ENCODE measurements at regions not wholly inside any gene's neighbourhood (a gene's known extent, or its start where the extent isn't known, plus 50 kb on each side); places are given as distances from the start of the nearest gene placed in this dataset.

DNA sequence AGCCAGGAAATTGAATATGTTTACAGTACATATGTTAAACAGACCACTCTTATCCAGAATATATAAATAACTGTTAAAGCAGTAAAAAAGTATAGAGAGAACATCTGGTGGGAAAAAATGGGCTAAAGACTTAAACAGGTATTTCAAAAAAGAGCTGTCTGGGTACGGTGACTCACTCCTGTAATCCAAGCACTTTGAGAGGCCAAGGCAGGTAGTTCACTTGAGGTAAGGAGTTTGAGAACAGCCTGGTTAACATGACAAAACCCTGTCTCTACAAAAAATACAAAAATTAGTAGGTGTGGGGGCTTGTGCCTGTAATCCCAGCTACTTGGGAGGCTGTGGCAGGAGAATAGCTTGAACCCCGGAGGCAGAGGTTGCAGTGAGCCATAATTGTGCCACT lies 171.4 kb upstream of the FSIP2 start:
- Histone ChIP-seq H3K27ac (ENCODE audit: low read depth, low read length, poor library complexity, severe bottlenecking) (no peak overlapping the region), H3K79me2 (ENCODE audit: insufficient read depth, low read depth, low read length) (no peaks in the 10 kb centered on the region), H3K4me2 (ENCODE audit: low read length) (no peak overlapping the region), H3K9me3 (ENCODE audit: low read length) (no peaks in the 10 kb centered on the region), H4K20me1 (ENCODE audit: insufficient read depth, low read length) (no peaks in the 10 kb centered on the region), H3K36me3 (ENCODE audit: insufficient read depth, low read length) (no peaks in the 10 kb centered on the region), H2AFZ (ENCODE audit: low read length) (no peak overlapping the region), H3K9me2 (ENCODE audit: insufficient read depth, low read length) (no peaks in the 10 kb centered on the region), H3K4me3 (ENCODE audit: low read depth, low read length, poor library complexity, severe bottlenecking) (no peak overlapping the region), H3K4me1 (ENCODE audit: insufficient read depth, low read length, poor library complexity, severe bottlenecking) (no peaks in the 10 kb centered on the region)
- intact Hi-C loops (cut with micrococcal nuclease; ENCODE audit: unreplicated experiment) = no loop called here
- POLR2A ChIA-PET = no interaction called here
- TF ChIP-seq EZH2phosphoT487 (IDR thresholded peaks at IDR 0.05; ENCODE audit: borderline replicate concordance, low read depth, low read length) (no peak), CTCF (conservative IDR thresholded peaks at IDR 0.05; ENCODE audit: low read length) (no peak)
- CTCF ChIA-PET (ENCODE audit: unreplicated experiment) = no interaction called here
- no peak for DNase-seq (ENCODE audit: low spot score)
- no TSS peak for BruUV-seq (replicated peaks)

- ChIA-PET POLR2A (no interaction called here), CTCF (ENCODE audit: unreplicated experiment) (no interaction called here)
- H2AFZ ChIP-seq (ENCODE audit: low read length) = no peak overlapping the region
- intact Hi-C loops (cut with micrococcal nuclease; ENCODE audit: unreplicated experiment) = no loop called here
- H3K4me2 ChIP-seq (ENCODE audit: low read length) = no peak overlapping the region
- H3K27ac ChIP-seq (ENCODE audit: low read depth, low read length, poor library complexity, severe bottlenecking) = no peak overlapping the region
- no peaks in the 10 kb centered on the region for H3K9me3 ChIP-seq (ENCODE audit: low read length)
- DNase-seq (ENCODE audit: low spot score) = no peak
- H3K4me1 ChIP-seq (ENCODE audit: insufficient read depth, low read length, poor library complexity, severe bottlenecking) = no peaks in the 10 kb centered on the region
- H4K20me1 ChIP-seq (ENCODE audit: insufficient read depth, low read length) = no peaks in the 10 kb centered on the region
- H3K9me2 ChIP-seq (ENCODE audit: insufficient read depth, low read length) = no peaks in the 10 kb centered on the region
- no peaks in the 10 kb centered on the region for H3K79me2 ChIP-seq (ENCODE audit: insufficient read depth, low read depth, low read length)
- no TSS peak for BruUV-seq (replicated peaks)
- no peaks in the 10 kb centered on the region for H3K36me3 ChIP-seq (ENCODE audit: insufficient read depth, low read length)
- no peak overlapping the region for H3K4me3 ChIP-seq (ENCODE audit: low read depth, low read length, poor library complexity, severe bottlenecking)
- no peak for TF ChIP-seq CTCF (conservative IDR thresholded peaks at IDR 0.05; ENCODE audit: low read length)
Measured at GRCh38 chr2:185567940-185568339, 170.7 kb upstream of the FSIP2 start.

- H3K4me3 ChIP-seq (ENCODE audit: low read depth, low read length, poor library complexity, severe bottlenecking) = no peak overlapping the region
- no peak overlapping the region for H3K4me2 ChIP-seq (ENCODE audit: low read length)
- BruUV-seq (replicated peaks) = no TSS peak
- CTCF ChIA-PET (ENCODE audit: unreplicated experiment) = no interaction called here
- H3K9me3 ChIP-seq (ENCODE audit: low read length) = no peaks in the 10 kb centered on the region
- H3K27ac ChIP-seq (ENCODE audit: low read depth, low read length, poor library complexity, severe bottlenecking) = no peak overlapping the region
- no peaks in the 10 kb centered on the region for H3K9me2 ChIP-seq (ENCODE audit: insufficient read depth, low read length)
- H3K79me2 ChIP-seq (ENCODE audit: insufficient read depth, low read depth, low read length) = no peaks in the 10 kb centered on the region
- intact Hi-C loops (cut with micrococcal nuclease; ENCODE audit: unreplicated experiment) = no loop called here
- no peaks in the 10 kb centered on the region for H3K4me1 ChIP-seq (ENCODE audit: insufficient read depth, low read length, poor library complexity, severe bottlenecking)
- POLR2A ChIA-PET = interaction anchor here (0.5 to 1.0 kb wide), 2 partner anchors 18 to 22 kb away, joined by 3 read pairs; no protein-coding TSS in a partner anchor
- no peak for DNase-seq (ENCODE audit: low spot score)
- H4K20me1 ChIP-seq (ENCODE audit: insufficient read depth, low read length) = no peaks in the 10 kb centered on the region
- no peak for TF ChIP-seq CTCF (conservative IDR thresholded peaks at IDR 0.05; ENCODE audit: low read length)
- TF ChIP-seq EZH2phosphoT487 (IDR thresholded peaks at IDR 0.05; ENCODE audit: borderline replicate concordance, low read depth, low read length) = no peak
- H2AFZ ChIP-seq (ENCODE audit: low read length) = no peak overlapping the region
- H3K36me3 ChIP-seq (ENCODE audit: insufficient read depth, low read length) = no peaks in the 10 kb centered on the region
Measured at GRCh38 chr2:185578322-185578721, 160.3 kb upstream of the FSIP2 start.
